ENCODE measurements at regions not wholly inside any gene's neighbourhood (a gene's known extent, or its start where the extent isn't known, plus 50 kb on each side); places are given as distances from the start of the nearest gene placed in this dataset.
A peak's percentile ranks its signal among the peaks of the same experiment; 100 is the strongest.

DNA sequence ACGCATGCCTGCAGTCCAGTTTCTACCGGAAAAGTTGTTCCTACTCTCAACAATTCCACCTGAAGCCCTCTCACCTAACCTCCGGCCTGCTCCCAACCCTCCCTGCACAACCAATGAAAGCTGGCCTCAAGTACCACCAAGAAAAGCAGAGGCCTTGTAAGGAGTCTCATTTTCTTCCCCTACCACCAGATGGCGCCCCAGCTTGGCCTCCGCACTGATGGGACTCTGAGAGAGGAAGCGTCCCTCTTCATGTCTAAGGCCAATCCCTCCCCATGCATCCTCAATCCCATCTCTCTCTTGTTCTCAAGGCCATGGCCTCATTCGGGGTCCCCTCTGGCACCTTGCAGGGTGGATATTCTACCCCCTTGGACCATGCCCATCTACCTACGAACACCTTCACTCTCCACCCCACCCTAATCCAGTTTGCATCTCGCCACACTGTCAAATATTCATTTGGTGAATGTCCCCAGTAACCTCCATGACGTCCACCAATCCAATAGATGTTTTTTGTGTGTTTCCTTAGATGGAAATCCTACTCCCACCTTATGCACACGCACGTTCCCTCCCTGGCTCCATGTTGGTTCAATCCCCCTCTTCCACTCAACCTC lies 412.8 kb downstream of the ZNF536 start:
- peak; percentile 15 to 21 for DNase-seq (ENCODE audit: low read depth in 2 of 2)

DNA sequence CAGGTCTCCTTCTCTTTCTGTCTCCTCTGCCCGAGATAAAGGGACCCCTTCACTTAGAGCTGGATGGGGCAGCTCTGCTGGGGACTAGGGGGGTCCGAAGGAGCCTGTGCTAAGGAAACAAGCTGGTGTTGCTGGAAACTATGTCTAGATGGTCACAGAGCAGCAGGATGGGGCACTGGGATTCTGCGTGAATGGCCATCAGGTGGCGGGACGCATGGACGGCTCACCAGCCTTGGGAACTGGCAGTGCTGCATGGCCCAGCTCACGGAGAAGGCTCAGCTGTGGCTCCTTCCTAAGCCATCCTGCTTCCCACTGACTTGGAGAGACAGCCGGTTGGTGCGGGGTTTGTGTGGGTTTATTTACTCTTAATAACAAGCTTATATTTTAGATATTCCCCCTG lies 411.8 kb downstream of the ZNF536 start:
- DNase-seq (ENCODE audit: low read depth in 2 of 2): no peak

- DNase-seq (ENCODE audit: low read depth in 2 of 2): no peak
These were observed 411.0 kb downstream of the ZNF536 start for GRCh38 chr19:30783212-30783611.

GRCh38 chr19:30781519-30781918 lies 409.3 kb downstream of the ZNF536 start:
- no peak for DNase-seq (ENCODE audit: low read depth in 2 of 2)

DNA sequence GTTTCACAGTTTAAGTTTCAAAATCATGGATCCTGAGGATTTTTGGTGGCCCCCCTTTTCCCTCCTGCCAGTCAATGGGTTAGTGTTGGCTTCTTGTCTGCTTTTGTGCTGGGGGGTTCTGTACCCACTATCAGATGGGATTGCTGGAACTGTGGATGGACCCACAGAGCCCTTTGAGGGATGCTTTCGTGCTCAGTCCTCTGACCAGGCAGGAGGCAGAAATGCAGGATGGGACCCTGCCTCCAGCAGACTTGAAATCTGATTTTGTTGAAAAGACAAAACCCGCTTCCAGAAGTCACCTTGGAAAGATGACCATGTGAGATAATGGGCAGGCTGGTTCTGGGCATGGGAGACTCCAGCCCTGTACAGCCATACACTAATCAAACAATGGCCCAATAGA lies 408.9 kb downstream of the ZNF536 start:
- DNase-seq (ENCODE audit: low read depth in 2 of 2): no peak

DNA sequence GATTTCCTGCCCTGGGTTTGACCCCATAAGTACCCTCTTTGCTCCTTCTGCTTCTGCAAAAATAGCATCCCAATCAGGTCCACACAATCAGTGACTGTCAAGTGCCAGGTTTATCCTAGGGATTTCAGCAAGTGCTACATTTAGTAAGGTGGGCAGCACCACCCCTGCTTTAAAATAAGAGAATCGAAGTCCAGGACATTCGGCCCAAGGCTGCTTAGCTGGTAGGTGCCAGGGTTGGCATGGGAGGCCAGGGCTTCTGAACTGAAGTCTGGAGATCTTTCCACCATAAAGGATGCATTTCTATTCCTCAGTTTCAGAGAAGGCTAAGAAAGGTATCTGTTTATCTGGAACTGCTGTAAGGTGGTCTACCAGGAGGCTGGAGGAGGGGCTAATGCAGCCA lies 408.3 kb downstream of the ZNF536 start:
- no peak for DNase-seq (ENCODE audit: low read depth in 2 of 2)

DNA sequence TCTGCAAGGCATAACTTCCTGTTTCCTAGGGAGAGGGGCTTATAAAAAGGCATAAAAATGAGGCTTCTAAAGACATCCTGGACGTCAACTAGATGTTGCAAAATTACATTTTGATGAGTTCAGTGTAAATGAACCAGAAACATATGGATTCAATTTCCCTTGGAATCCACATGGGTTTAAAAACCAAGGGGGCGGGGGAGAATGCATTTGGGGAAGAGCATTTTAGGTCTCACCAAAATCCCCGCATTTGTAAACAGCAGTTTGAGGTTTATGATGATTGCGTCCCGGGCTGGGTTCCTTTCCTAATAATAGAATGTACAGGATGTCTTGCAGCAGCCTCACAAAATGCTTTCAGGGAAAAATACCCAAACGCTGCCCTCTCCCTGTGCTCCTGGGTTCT lies 407.8 kb downstream of the ZNF536 start:
- no peak for DNase-seq (ENCODE audit: low read depth in 2 of 2)

- DNase-seq (ENCODE audit: low read depth in 2 of 2): no peak
These were observed 407.0 kb downstream of the ZNF536 start for GRCh38 chr19:30778961-30779715.

DNA sequence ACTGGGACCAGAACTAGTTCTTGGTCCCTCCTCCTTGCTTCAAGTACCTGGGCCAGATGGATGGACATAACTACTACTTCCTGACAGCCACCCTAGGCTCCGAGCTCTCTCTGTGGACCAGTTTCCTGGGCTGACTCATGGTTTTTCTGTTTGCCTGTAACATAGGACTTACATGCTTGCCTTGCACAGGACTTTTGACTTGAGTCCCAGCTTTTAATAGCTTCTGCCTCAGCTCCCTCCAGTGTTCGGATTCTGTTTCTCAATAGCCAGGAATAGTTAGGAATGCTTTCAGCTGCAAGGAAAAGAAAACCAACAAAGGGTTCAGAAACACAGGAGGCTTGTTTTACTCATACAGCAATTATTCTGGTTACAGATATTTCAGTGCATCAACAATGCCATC lies 405.9 kb downstream of the ZNF536 start:
- no peak for DNase-seq (ENCODE audit: low read depth in 2 of 2)

- DNase-seq (ENCODE audit: low read depth in 2 of 2): no peak
These were observed 403.8 kb downstream of the ZNF536 start for GRCh38 chr19:30775956-30776355.

DNA sequence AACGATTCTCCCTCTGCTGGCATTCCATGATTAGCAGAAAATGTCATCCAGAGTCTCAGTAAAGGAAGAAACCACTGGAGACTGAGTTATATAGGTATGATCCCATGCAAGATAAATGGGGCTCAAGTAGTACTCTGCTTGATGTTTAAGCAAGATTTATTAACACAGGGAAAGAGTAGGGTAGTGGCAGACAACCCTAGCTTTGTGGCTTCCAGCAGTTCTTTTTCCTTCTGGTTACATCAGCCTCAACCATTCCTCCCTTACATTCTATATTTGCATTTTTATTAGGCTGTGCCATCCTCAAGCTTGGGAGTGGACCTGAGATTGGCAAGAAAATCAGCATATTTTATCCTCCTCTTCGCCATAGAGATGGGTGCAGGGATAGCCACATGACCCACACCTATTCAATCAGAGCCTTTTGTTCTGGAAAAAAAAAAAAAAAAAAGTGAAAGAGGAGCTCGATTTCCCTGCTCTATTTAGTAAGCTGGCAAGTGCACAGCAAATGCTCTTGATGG lies 402.1 kb downstream of the ZNF536 start:
- no peak for DNase-seq (ENCODE audit: low read depth in 2 of 2)

- no peak for DNase-seq (ENCODE audit: low read depth in 2 of 2)
These were observed 390.5 kb downstream of the ZNF536 start for GRCh38 chr19:30762651-30763050.

DNA sequence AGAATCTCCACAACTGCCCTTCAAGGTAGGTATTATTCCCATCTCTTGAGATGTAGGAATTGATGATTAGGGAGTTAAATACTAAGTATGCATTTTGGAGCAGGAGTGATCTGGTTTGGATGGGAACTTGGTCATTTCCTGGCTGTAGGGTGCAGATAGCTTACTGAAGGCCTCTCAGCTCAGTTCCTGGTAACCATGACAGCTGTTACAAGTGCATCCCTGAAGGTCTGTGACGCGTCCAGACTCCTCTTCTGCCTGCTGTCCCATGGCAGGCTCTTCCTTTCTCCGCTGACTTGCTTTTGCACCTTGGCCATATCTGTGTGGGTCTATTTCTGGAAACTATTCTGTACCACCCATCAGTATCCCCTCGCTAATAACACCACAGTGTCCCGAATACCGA lies 387.8 kb downstream of the ZNF536 start:
- DNase-seq (ENCODE audit: low read depth in 2 of 2): no peak

- DNase-seq (ENCODE audit: low read depth in 2 of 2): no peak
These were observed 385.8 kb downstream of the ZNF536 start for GRCh38 chr19:30757837-30758617.

GRCh38 chr19:30757104-30757836 lies 385.1 kb downstream of the ZNF536 start:
- DNase-seq (ENCODE audit: low read depth in 2 of 2): no peak

DNA sequence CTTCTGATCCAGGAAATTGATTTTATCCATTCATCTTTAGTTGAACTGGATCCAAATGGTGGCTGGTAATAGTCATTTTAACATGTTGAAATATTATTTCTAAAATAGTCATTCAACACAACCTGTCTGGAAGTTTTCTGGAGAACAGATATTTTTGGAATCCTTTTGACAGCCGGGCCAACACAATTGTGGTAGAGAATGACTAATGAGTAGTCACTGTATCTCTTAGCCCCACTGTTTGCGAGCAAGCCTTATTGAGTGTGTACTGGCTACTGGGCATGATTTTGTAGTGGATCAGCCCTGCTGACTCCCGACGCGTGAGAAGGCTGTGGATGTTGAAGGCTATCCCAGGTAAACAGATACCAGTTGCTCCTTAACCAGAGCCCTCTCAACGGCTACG lies 383.4 kb downstream of the ZNF536 start:
- DNase-seq (ENCODE audit: low read depth in 2 of 2): no peak

DNA sequence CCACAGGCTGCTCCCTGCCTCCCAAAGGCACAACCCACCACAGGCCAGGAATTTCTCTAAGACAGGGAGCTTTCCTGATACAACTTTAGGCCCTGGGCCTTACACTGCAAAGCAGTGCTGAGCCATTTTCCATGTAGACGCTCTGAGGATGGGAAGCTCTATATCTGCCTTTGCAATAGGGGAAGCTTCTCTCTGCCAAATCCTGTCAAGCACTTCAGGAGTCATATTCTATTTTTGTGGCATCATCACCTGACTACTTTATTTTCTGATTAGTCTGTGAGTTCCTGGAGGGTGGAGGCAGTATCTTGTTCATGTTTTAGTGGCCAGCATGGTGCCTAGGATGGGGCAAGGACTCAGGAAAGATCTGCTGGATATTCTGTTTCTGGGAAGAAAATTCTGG lies 382.0 kb downstream of the ZNF536 start:
- no peak for DNase-seq (ENCODE audit: low read depth in 2 of 2)

GRCh38 chr19:30752876-30753275 lies 380.7 kb downstream of the ZNF536 start:
- no peak for DNase-seq (ENCODE audit: low read depth in 2 of 2)

GRCh38 chr19:30752201-30752600 lies 380.0 kb downstream of the ZNF536 start:
- no peak for DNase-seq (ENCODE audit: low read depth in 2 of 2)

DNA sequence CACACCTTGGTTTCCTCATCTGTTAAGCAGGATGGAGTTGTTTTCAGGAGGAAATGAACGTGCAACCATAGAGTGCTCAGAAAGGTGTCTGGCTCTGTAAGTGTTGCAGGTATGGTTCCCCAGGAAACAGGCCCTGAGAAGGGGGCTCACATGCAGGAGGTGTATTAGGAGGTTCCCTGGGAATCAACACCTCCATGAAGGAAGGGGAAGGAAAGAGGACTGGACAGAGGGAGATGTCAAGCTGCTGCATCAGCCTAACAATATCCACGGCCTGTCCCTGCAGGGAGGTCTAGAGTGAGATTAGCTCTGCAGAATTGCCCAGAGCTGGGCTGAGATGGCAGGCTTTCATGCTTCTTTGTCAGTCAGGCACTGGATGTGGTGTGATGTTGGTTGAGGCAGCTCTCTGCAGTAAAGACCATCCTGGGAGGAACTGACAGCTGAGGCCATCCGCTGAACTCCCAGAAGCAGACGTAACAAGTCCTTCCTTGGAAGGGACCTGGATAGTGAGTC lies 373.3 kb downstream of the ZNF536 start:
- DNase-seq (ENCODE audit: low read depth in 2 of 2): no peak

- DNase-seq (ENCODE audit: low read depth in 2 of 2): no peak
These were observed 372.7 kb downstream of the ZNF536 start for GRCh38 chr19:30744741-30745475.

Measured in stimulated activated CD8-positive, alpha-beta memory T cell treated with anti-CD3 and anti-CD28 coated beads, Interleukin-7, amount 100 ng/mL, for 1 hour (primary cell).